ENCODE measurements at regions not wholly inside any gene's neighbourhood (a gene's known extent, or its start where the extent isn't known, plus 50 kb on each side); places are given as distances from the start of the nearest gene placed in this dataset.
A peak's percentile ranks its signal among the peaks of the same experiment; 100 is the strongest.

DNA sequence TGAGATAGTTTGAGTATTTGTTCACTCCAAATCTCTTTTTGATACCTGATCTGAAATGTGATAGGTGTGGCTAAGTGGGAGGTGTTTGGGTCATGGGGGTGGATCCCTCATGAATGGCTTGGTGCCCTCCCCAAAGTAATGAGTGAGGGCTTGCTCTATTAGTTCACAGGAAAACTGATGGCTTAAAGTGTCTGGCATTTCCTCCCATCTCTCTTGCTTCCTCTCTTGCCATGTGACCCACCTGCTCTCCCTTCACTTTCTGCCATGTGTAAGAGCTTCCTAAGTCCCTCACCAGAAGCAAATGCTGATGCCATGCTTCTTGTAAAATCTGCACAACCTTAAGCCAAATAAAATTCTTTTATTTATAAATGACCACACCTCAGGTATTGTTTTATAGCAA lies 61.1 kb downstream of the MAD2L1 start:
- TF ChIP-seq EZH2 (IDR thresholded peaks at IDR 0.05; ENCODE audit: low read length, missing control alignments) (no peak), CTCF (conservative IDR thresholded peaks at IDR 0.05 in 1 of 2, IDR thresholded peaks at IDR 0.05 in 1 of 2; ENCODE audit: low read depth in 1 of 2, low read length in 2 of 2) (no peak)
- H3K27me3 ChIP-seq (ENCODE audit: control insufficient read depth, insufficient read depth, low read length), result no peaks in the 10 kb centered on the region
- no peak overlapping the region for H2AFZ ChIP-seq (ENCODE audit: low read length)
- H3K36me3 ChIP-seq (ENCODE audit: control insufficient read depth, insufficient read depth, low read length), result no peaks in the 10 kb centered on the region
- no peak overlapping the region for H3K27ac ChIP-seq (ENCODE audit: insufficient read depth, low read length)
- no peak overlapping the region for H3K4me2 ChIP-seq (ENCODE audit: extremely low read depth, insufficient read depth, low read length)
- no peaks in the 10 kb centered on the region for H3K9me3 ChIP-seq (ENCODE audit: control insufficient read depth, insufficient read depth, low read depth, low read length)
- H3K4me3 ChIP-seq (replicated peaks in 1 of 4; ENCODE audit: control extremely low read depth in 1 of 4, insufficient read depth in 1 of 4, low read depth in 3 of 4, low read length in 4 of 4), result no peak overlapping the region
- DNase-seq (ENCODE audit: low read depth in 2 of 2), result no peak
- no peak overlapping the region for H3K9ac ChIP-seq (ENCODE audit: insufficient read depth, low read length)
- no peaks in the 10 kb centered on the region for H3K79me2 ChIP-seq (ENCODE audit: control insufficient read depth, insufficient read depth, low read length)
- peaks cover 9% of the 10 kb centered on the region for H3K4me1 ChIP-seq (ENCODE audit: control insufficient read depth, extremely low read depth, insufficient read depth, low read length)
- H4K20me1 ChIP-seq (ENCODE audit: control insufficient read depth, extremely low read depth, insufficient read depth, low read length), result no peaks in the 10 kb centered on the region

DNA sequence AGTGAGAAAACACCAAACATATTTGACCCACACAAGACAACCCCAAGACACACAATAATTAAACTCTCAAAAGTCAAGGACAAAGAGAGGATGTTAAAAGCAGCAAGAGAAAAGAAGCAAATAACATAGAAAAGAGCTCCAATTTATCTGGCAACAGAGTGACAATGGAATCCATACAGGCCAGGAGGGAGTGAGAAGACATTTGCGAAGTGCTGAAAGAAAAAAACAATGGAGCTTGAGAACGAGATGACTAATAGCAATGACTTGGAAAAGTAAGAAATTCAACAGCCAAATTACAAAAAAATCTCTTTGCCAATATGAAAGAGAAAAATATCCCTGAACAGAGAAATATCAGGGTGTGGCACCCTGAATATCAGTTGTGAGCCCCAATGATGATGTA lies 61.6 kb downstream of the MAD2L1 start:
- no peaks in the 10 kb centered on the region for H3K36me3 ChIP-seq (ENCODE audit: control insufficient read depth, insufficient read depth, low read length)
- H3K79me2 ChIP-seq (ENCODE audit: control insufficient read depth, insufficient read depth, low read length), result no peaks in the 10 kb centered on the region
- peaks cover 9% of the 10 kb centered on the region for H3K4me1 ChIP-seq (ENCODE audit: control insufficient read depth, extremely low read depth, insufficient read depth, low read length)
- H3K4me3 ChIP-seq (replicated peaks in 1 of 4; ENCODE audit: control extremely low read depth in 1 of 4, insufficient read depth in 1 of 4, low read depth in 3 of 4, low read length in 4 of 4), result no peak overlapping the region
- no peak overlapping the region for H3K9ac ChIP-seq (ENCODE audit: insufficient read depth, low read length)
- TF ChIP-seq CTCF (conservative IDR thresholded peaks at IDR 0.05 in 1 of 2, IDR thresholded peaks at IDR 0.05 in 1 of 2; ENCODE audit: low read depth in 1 of 2, low read length in 2 of 2) (no peak), EZH2 (IDR thresholded peaks at IDR 0.05; ENCODE audit: low read length, missing control alignments) (no peak)
- H3K9me3 ChIP-seq (ENCODE audit: control insufficient read depth, insufficient read depth, low read depth, low read length), result no peaks in the 10 kb centered on the region
- H2AFZ ChIP-seq (ENCODE audit: low read length), result no peak overlapping the region
- H3K4me2 ChIP-seq (ENCODE audit: extremely low read depth, insufficient read depth, low read length), result no peak overlapping the region
- DNase-seq (ENCODE audit: low read depth in 2 of 2), result peak in 1 of 2 donors; percentile 17
- H3K27ac ChIP-seq (ENCODE audit: insufficient read depth, low read length), result no peak overlapping the region
- H4K20me1 ChIP-seq (ENCODE audit: control insufficient read depth, extremely low read depth, insufficient read depth, low read length), result no peaks in the 10 kb centered on the region
- no peaks in the 10 kb centered on the region for H3K27me3 ChIP-seq (ENCODE audit: control insufficient read depth, insufficient read depth, low read length)

GRCh38 chr4:120004054-120004453 lies 62.6 kb downstream of the MAD2L1 start:
- Histone ChIP-seq H3K9ac (ENCODE audit: insufficient read depth, low read length) (no peak overlapping the region), H2AFZ (ENCODE audit: low read length) (no peak overlapping the region), H3K27ac (ENCODE audit: insufficient read depth, low read length) (no peak overlapping the region), H3K4me1 (ENCODE audit: control insufficient read depth, extremely low read depth, insufficient read depth, low read length) (peaks cover 7% of the 10 kb centered on the region), H3K27me3 (ENCODE audit: control insufficient read depth, insufficient read depth, low read length) (no peaks in the 10 kb centered on the region), H3K9me3 (ENCODE audit: control insufficient read depth, insufficient read depth, low read depth, low read length) (no peaks in the 10 kb centered on the region), H3K79me2 (ENCODE audit: control insufficient read depth, insufficient read depth, low read length) (no peaks in the 10 kb centered on the region), H3K4me2 (ENCODE audit: extremely low read depth, insufficient read depth, low read length) (no peak overlapping the region), H3K4me3 (replicated peaks in 1 of 4; ENCODE audit: control extremely low read depth in 1 of 4, insufficient read depth in 1 of 4, low read depth in 3 of 4, low read length in 4 of 4) (no peak overlapping the region), H4K20me1 (ENCODE audit: control insufficient read depth, extremely low read depth, insufficient read depth, low read length) (no peaks in the 10 kb centered on the region), H3K36me3 (ENCODE audit: control insufficient read depth, insufficient read depth, low read length) (no peaks in the 10 kb centered on the region)
- no peak for DNase-seq (ENCODE audit: low read depth in 2 of 2)
- TF ChIP-seq EZH2 (IDR thresholded peaks at IDR 0.05; ENCODE audit: low read length, missing control alignments) (no peak), CTCF (conservative IDR thresholded peaks at IDR 0.05 in 1 of 2, IDR thresholded peaks at IDR 0.05 in 1 of 2; ENCODE audit: low read depth in 1 of 2, low read length in 2 of 2) (no peak)

All from fibroblast of lung (primary cell).